ENCODE measurements at regions not wholly inside any gene's neighbourhood (a gene's known extent, or its start where the extent isn't known, plus 50 kb on each side); places are given as distances from the start of the nearest gene placed in this dataset.

- Histone ChIP-seq H3K9me3 (no peaks in the 10 kb centered on the region), H3K4me1 (peaks cover 0 to 49% (median 39%) of the 10 kb centered on the region in 4 donors)
- 75 to 76% methylated on average over 2 of the region's 2 CpGs for WGBS, 2 donors
Measured at GRCh38 chr2:180368881-180369280, 361.8 kb upstream of the CWC22 start.

GRCh38 chr2:180367815-180368214, 360.7 kb upstream of the CWC22 start:
- intact Hi-C loops (cut with DNase I), result loop anchor here (10.0 kb wide), 2 partner anchors 177 to 617 kb away; partner anchors contain the start of gene UBE2E3
- no peaks in the 10 kb centered on the region for H3K27me3 ChIP-seq
- no peak overlapping the region for H3K27ac ChIP-seq
- H3K4me1 ChIP-seq, result peaks cover 0 to 49% (median 39%) of the 10 kb centered on the region in 4 donors
- no peaks in the 10 kb centered on the region for H3K9me3 ChIP-seq
- H3K4me3 ChIP-seq, result no peak overlapping the region
- H3K36me3 ChIP-seq, result no peaks in the 10 kb centered on the region
- no peak for DNase-seq
- TF ChIP-seq POLR2AphosphoS5 (IDR thresholded peaks at IDR 0.05), result no peak
- no peak for TF ChIP-seq POLR2A (IDR thresholded peaks at IDR 0.05)
- TF ChIP-seq CTCF (IDR thresholded peaks at IDR 0.05), result no peak
- no peak for TF ChIP-seq EP300 (IDR thresholded peaks at IDR 0.05)

More at GRCh38 chr2:180368881-180369280, 361.8 kb upstream of the CWC22 start:
- intact Hi-C loops (cut with DNase I), result loop anchor here (10.0 kb wide), 2 partner anchors 176 to 616 kb away; partner anchors contain the start of gene UBE2E3
- Histone ChIP-seq H3K27me3 (no peaks in the 10 kb centered on the region), H3K36me3 (no peaks in the 10 kb centered on the region), H3K4me3 (no peak overlapping the region), H3K27ac (no peak overlapping the region)
- TF ChIP-seq CTCF (IDR thresholded peaks at IDR 0.05), result no peak
- TF ChIP-seq EP300 (IDR thresholded peaks at IDR 0.05), result no peak
- no peak for TF ChIP-seq POLR2A (IDR thresholded peaks at IDR 0.05)
- TF ChIP-seq POLR2AphosphoS5 (IDR thresholded peaks at IDR 0.05), result no peak
- no peak for DNase-seq

- TF ChIP-seq EP300 (IDR thresholded peaks at IDR 0.05) (no peak), CTCF (IDR thresholded peaks at IDR 0.05) (no peak), POLR2A (IDR thresholded peaks at IDR 0.05) (no peak), POLR2AphosphoS5 (IDR thresholded peaks at IDR 0.05) (no peak)
- Histone ChIP-seq H3K9me3 (no peaks in the 10 kb centered on the region), H3K27ac (peak overlapping the region in 1 of 4 donors; percentile 48), H3K27me3 (no peaks in the 10 kb centered on the region), H3K4me1 (peaks cover 0 to 49% (median 39%) of the 10 kb centered on the region in 4 donors), H3K36me3 (no peaks in the 10 kb centered on the region), H3K4me3 (no peak overlapping the region)
- intact Hi-C loops (cut with DNase I), result loop anchor here (10.0 kb wide), 2 partner anchors 178 to 618 kb away; partner anchors contain the start of gene UBE2E3
- no peak for DNase-seq
Measured at GRCh38 chr2:180366481-180366880, 359.4 kb upstream of the CWC22 start.

GRCh38 chr2:180364719-180365118, 357.6 kb upstream of the CWC22 start:
- H3K27ac ChIP-seq, result peak overlapping the region; percentile 15 to 48 (median 33)
- H3K27me3 ChIP-seq, result no peaks in the 10 kb centered on the region
- H3K4me3 ChIP-seq, result no peak overlapping the region
- peaks cover 0 to 49% (median 39%) of the 10 kb centered on the region in 4 donors for H3K4me1 ChIP-seq
- TF ChIP-seq EP300 (IDR thresholded peaks at IDR 0.05) (no peak), CTCF (IDR thresholded peaks at IDR 0.05) (no peak), POLR2AphosphoS5 (IDR thresholded peaks at IDR 0.05) (peak in 1 of 4 donors; percentile 6)
- intact Hi-C loops (cut with DNase I), result loop anchor here (10.0 kb wide), 2 partner anchors 180 to 620 kb away; partner anchors contain the start of gene UBE2E3
- WGBS, 2 donors, result 38 to 77% methylated on average over 2 of the region's 2 CpGs
- no peak for DNase-seq
- H3K36me3 ChIP-seq, result no peaks in the 10 kb centered on the region
- H3K9me3 ChIP-seq, result no peaks in the 10 kb centered on the region

- no peak for DNase-seq
- H3K4me1 ChIP-seq, result peaks cover 0 to 14% (median 12%) of the 10 kb centered on the region in 4 donors
- intact Hi-C loops (cut with DNase I), result loop anchor here (10.0 kb wide), 2 partner anchors 185 to 625 kb away; partner anchors contain the start of gene UBE2E3
- H3K9me3 ChIP-seq, result no peaks in the 10 kb centered on the region
- 55 to 73% methylated on average over 2 of the region's 2 CpGs for WGBS, 2 donors
- H3K27ac ChIP-seq, result no peak overlapping the region
- H3K4me3 ChIP-seq, result no peak overlapping the region
- H3K36me3 ChIP-seq, result no peaks in the 10 kb centered on the region
- no peaks in the 10 kb centered on the region for H3K27me3 ChIP-seq
- TF ChIP-seq CTCF (IDR thresholded peaks at IDR 0.05), result no peak
- TF ChIP-seq POLR2AphosphoS5 (IDR thresholded peaks at IDR 0.05), result no peak
- no peak for TF ChIP-seq POLR2A (IDR thresholded peaks at IDR 0.05)
- no peak for TF ChIP-seq EP300 (IDR thresholded peaks at IDR 0.05)
Measured at GRCh38 chr2:180360283-180360618, 353.2 kb upstream of the CWC22 start.

All from sigmoid colon (tissue), 6 donors.